ENCODE measurements at regions not wholly inside any gene's neighbourhood (a gene's known extent, or its start where the extent isn't known, plus 50 kb on each side); places are given as distances from the start of the nearest gene placed in this dataset.

- in situ Hi-C loops (cut with HindIII; ENCODE audit: low sequenced_read_pairs) = no loop called here
Measured at GRCh38 chr5:107268241-107268640, 402.5 kb downstream of the EFNA5 start.

- in situ Hi-C loops (cut with HindIII; ENCODE audit: low sequenced_read_pairs) = no loop called here
Measured at GRCh38 chr5:107266100-107266499, 404.6 kb downstream of the EFNA5 start.

- in situ Hi-C loops (cut with HindIII; ENCODE audit: low sequenced_read_pairs) = no loop called here
Measured at GRCh38 chr5:107265193-107265592, 405.5 kb downstream of the EFNA5 start.

- in situ Hi-C loops (cut with HindIII; ENCODE audit: low sequenced_read_pairs) = no loop called here
Measured at GRCh38 chr5:107263387-107264018, 407.2 kb downstream of the EFNA5 start.

- in situ Hi-C loops (cut with HindIII; ENCODE audit: low sequenced_read_pairs) = no loop called here
Measured at GRCh38 chr5:107257885-107258520, 412.7 kb downstream of the EFNA5 start.

- in situ Hi-C loops (cut with HindIII; ENCODE audit: low sequenced_read_pairs) = no loop called here
Measured at GRCh38 chr5:107254902-107255234, 415.9 kb downstream of the EFNA5 start.

- in situ Hi-C loops (cut with HindIII; ENCODE audit: low sequenced_read_pairs) = no loop called here
Measured at GRCh38 chr5:107254214-107254901, 416.4 kb downstream of the EFNA5 start.

GRCh38 chr5:107253246-107253645, 417.5 kb downstream of the EFNA5 start:
- in situ Hi-C loops (cut with HindIII; ENCODE audit: low sequenced_read_pairs) = no loop called here

GRCh38 chr5:107251151-107251550, 419.6 kb downstream of the EFNA5 start:
- in situ Hi-C loops (cut with HindIII; ENCODE audit: low sequenced_read_pairs) = no loop called here

GRCh38 chr5:107248066-107248695, 422.6 kb downstream of the EFNA5 start:
- in situ Hi-C loops (cut with HindIII; ENCODE audit: low sequenced_read_pairs) = no loop called here

- in situ Hi-C loops (cut with HindIII; ENCODE audit: low sequenced_read_pairs) = no loop called here
Measured at GRCh38 chr5:107247427-107247826, 423.3 kb downstream of the EFNA5 start.

- in situ Hi-C loops (cut with HindIII; ENCODE audit: low sequenced_read_pairs) = no loop called here
Measured at GRCh38 chr5:107243220-107243579, 427.5 kb downstream of the EFNA5 start.

- in situ Hi-C loops (cut with HindIII; ENCODE audit: low sequenced_read_pairs) = no loop called here
Measured at GRCh38 chr5:107242411-107243219, 428.1 kb downstream of the EFNA5 start.

- in situ Hi-C loops (cut with HindIII; ENCODE audit: low sequenced_read_pairs) = no loop called here
Measured at GRCh38 chr5:107241841-107242240, 428.9 kb downstream of the EFNA5 start.

GRCh38 chr5:107235167-107235566, 435.6 kb downstream of the EFNA5 start:
- in situ Hi-C loops (cut with HindIII; ENCODE audit: low sequenced_read_pairs) = no loop called here

- in situ Hi-C loops (cut with HindIII; ENCODE audit: low sequenced_read_pairs) = no loop called here
Measured at GRCh38 chr5:107232788-107233187, 437.9 kb downstream of the EFNA5 start.

GRCh38 chr5:107232293-107232692, 438.4 kb downstream of the EFNA5 start:
- in situ Hi-C loops (cut with HindIII; ENCODE audit: low sequenced_read_pairs) = no loop called here

- in situ Hi-C loops (cut with HindIII; ENCODE audit: low sequenced_read_pairs) = no loop called here
Measured at GRCh38 chr5:107231191-107231590, 439.5 kb downstream of the EFNA5 start.

GRCh38 chr5:107230367-107230766, 440.4 kb downstream of the EFNA5 start:
- in situ Hi-C loops (cut with HindIII; ENCODE audit: low sequenced_read_pairs) = no loop called here

GRCh38 chr5:107228226-107228625, 442.5 kb downstream of the EFNA5 start:
- in situ Hi-C loops (cut with HindIII; ENCODE audit: low sequenced_read_pairs) = no loop called here

GRCh38 chr5:107224272-107224671, 446.5 kb downstream of the EFNA5 start:
- in situ Hi-C loops (cut with HindIII; ENCODE audit: low sequenced_read_pairs) = no loop called here

Data from endothelial cell of hepatic sinusoid (primary cell).